CD14-positive monocyte (primary cell): ENCODE measurements at regions not wholly inside any gene's neighbourhood (a gene's known extent, or its start where the extent isn't known, plus 50 kb on each side); places are given as distances from the start of the nearest gene placed in this dataset.

Source experiments
- DNase-seq, 3 donors: peaks; one replicate each; pipeline ENCODE4 v3.0.0-alpha.2; 2011 to 2022
- H2AFZ ChIP-seq: 2 replicates; pipeline ENCODE4 v1.6.0; 2012; ENCODE audit warnings: mild to moderate bottlenecking, low read depth, low read length, inconsistent platforms; ENCODE audit not compliant: insufficient read depth, poor library complexity, severe bottlenecking
- H3K27ac ChIP-seq, 2 donors: 1 replicate in 1 of 2; 2 replicates in 1 of 2; pipeline ENCODE4 v1.5.1; 2012 to 2013; ENCODE audit warnings: low read length in 2 of 2, control low read depth in 1 of 2, inconsistent platforms in 1 of 2, low read depth in 1 of 2, mild to moderate bottlenecking in 1 of 2
- H3K27me3 ChIP-seq, 2 donors: one replicate each; pipeline versions ENCODE4 v1.6.0 to v1.6.1; 2011 to 2013; ENCODE audit warnings: low read length in 2 of 2; ENCODE audit not compliant: control insufficient read depth in 2 of 2, insufficient read depth in 2 of 2
- H3K36me3 ChIP-seq, 2 donors: replicated peaks in 1 of 2; 1 replicate in 1 of 2; 2 replicates in 1 of 2; pipeline versions ENCODE4 v1.5.1 to v1.6.1; 2012 to 2013; ENCODE audit warnings: low read length in 2 of 2, control low read depth in 1 of 2, inconsistent platforms in 1 of 2, mild to moderate bottlenecking in 1 of 2; ENCODE audit not compliant: insufficient read depth in 2 of 2, control insufficient read depth in 1 of 2
- H3K4me1 ChIP-seq, 2 donors: 1 replicate in 1 of 2; 2 replicates in 1 of 2; pipeline versions ENCODE4 v1.5.1 to v1.6.1; 2012 to 2013; ENCODE audit warnings: low read length in 2 of 2, control low read depth in 1 of 2, inconsistent platforms in 1 of 2, mild to moderate bottlenecking in 1 of 2, moderate library complexity in 1 of 2; ENCODE audit not compliant: insufficient read depth in 2 of 2, control insufficient read depth in 1 of 2
- H3K4me2 ChIP-seq: replicated peaks from 2 replicates; pipeline ENCODE3; 2012; ENCODE audit warnings: low read length, moderate library complexity, mild to moderate bottlenecking; ENCODE audit not compliant: poor library complexity, severe bottlenecking; ENCODE audit errors: extremely low read depth
- H3K4me3 ChIP-seq, 3 experiments: fragments of 200-600 bp in 1 of 3; sonication (generic) in 1 of 3; replicated peaks in 1 of 3; 1 replicate in 2 of 3; 2 replicates in 1 of 3; pipeline ENCODE4 v1.5.1; 2011 to 2013; ENCODE audit warnings: low read length in 3 of 3, mild to moderate bottlenecking in 3 of 3, control low read depth in 2 of 3, low read depth in 2 of 3, inconsistent platforms in 1 of 3, moderate library complexity in 1 of 3
- H3K79me2 ChIP-seq: 2 replicates; pipeline ENCODE4 v1.6.0; 2012; ENCODE audit warnings: mild to moderate bottlenecking, control low read depth, inconsistent platforms, low read length, moderate library complexity; ENCODE audit not compliant: insufficient read depth
- H3K9ac ChIP-seq: 2 replicates; pipeline ENCODE4 v1.6.0; 2017; ENCODE audit warnings: low read length, mild to moderate bottlenecking; ENCODE audit not compliant: insufficient read depth, poor library complexity, severe bottlenecking
- H3K9me3 ChIP-seq, 2 donors: replicated peaks in 1 of 2; 1 replicate in 1 of 2; 2 replicates in 1 of 2; pipeline versions ENCODE4 v1.5.1 to v1.6.1; 2012 to 2013; ENCODE audit warnings: low read length in 2 of 2, control low read depth in 1 of 2; ENCODE audit not compliant: control insufficient read depth in 1 of 2, insufficient read depth in 1 of 2
- H4K20me1 ChIP-seq: 2 replicates; pipeline ENCODE4 v1.6.0; 2012; ENCODE audit warnings: mild to moderate bottlenecking, low read length, control low read depth, moderate library complexity; ENCODE audit not compliant: insufficient read depth
- H3K27ac Mint-ChIP-seq, 7 donors: one replicate each; pipeline ENCODE4 v1.8.0; 2020; ENCODE audit warnings: mild to moderate bottlenecking in 7 of 7, mixed read lengths in 7 of 7, moderate library complexity in 6 of 7, inconsistent platforms in 2 of 7
- H3K27me3 Mint-ChIP-seq, 3 donors: one replicate each; pipeline ENCODE4 v1.8.0; 2021 to 2022; ENCODE audit warnings: low read depth in 3 of 3, mild to moderate bottlenecking in 3 of 3, mixed read lengths in 3 of 3, moderate library complexity in 3 of 3, inconsistent platforms in 1 of 3
- H3K36me3 Mint-ChIP-seq, 2 donors: one replicate each; pipeline ENCODE4 v1.8.0; 2020; ENCODE audit warnings: mixed read lengths in 2 of 2, inconsistent platforms in 1 of 2, mild to moderate bottlenecking in 1 of 2
- H3K4me1 Mint-ChIP-seq: one replicate; pipeline ENCODE4 v1.8.0; 2020; ENCODE audit warnings: mild to moderate bottlenecking, mixed read lengths
- H3K4me3 Mint-ChIP-seq, 2 donors: one replicate each; pipeline ENCODE4 v1.8.0; 2020; ENCODE audit warnings: mild to moderate bottlenecking in 2 of 2, mixed read lengths in 2 of 2, moderate library complexity in 1 of 2
- H3K9me3 Mint-ChIP-seq, 7 donors: one replicate each; pipeline ENCODE4 v1.8.0; 2020 to 2022; ENCODE audit warnings: mixed read lengths in 7 of 7, mild to moderate bottlenecking in 6 of 7, moderate library complexity in 6 of 7, inconsistent platforms in 2 of 7
- CTCF ChIP-seq: fragments of 200-600 bp; IDR thresholded peaks from one replicate; pipeline ENCODE4 v1.8.0; 2022; ENCODE audit warnings: antibody characterized with exemption, mild to moderate bottlenecking
- WGBS: methylation state at CpG from one replicate; pipeline ENCODE4 v1.1.5; 2013; ENCODE audit warnings: missing lambda C conversion rate; ENCODE audit not compliant: insufficient coverage; 5-methylcytosine and 5-hydroxymethylcytosine counted together
- intact Hi-C, 2 donors: fragments of 100-400 bp; cut with micrococcal nuclease; formaldehyde crosslinking; loops; one replicate each; pipeline versions ENCODE4 v1.15.0 to v1.15.1; 2023

GRCh38 chr12:65597527-65597926, 226.8 kb upstream of the HMGA2 start:
- no peaks in the 10 kb centered on the region for H3K36me3 Mint-ChIP-seq
- H3K4me3 ChIP-seq, result no peak overlapping the region

GRCh38 chr12:65598688-65599087, 225.6 kb upstream of the HMGA2 start:
- Mint-ChIP-seq H3K4me3 (no peak overlapping the region), H3K27me3 (peaks cover 3 to 15% (median 7%) of the 10 kb centered on the region in 3 donors), H3K9me3 (no peaks in the 10 kb centered on the region), H3K4me1 (peaks cover 6% of the 10 kb centered on the region), H3K36me3 (no peaks in the 10 kb centered on the region), H3K27ac (no peak overlapping the region)
- H3K9ac ChIP-seq, result no peak overlapping the region
- H3K9me3 ChIP-seq, result no peaks in the 10 kb centered on the region
- peaks cover 2 to 3% of the 10 kb centered on the region in 2 donors for H3K27me3 ChIP-seq
- no peak overlapping the region for H2AFZ ChIP-seq
- DNase-seq, result no peak
- H4K20me1 ChIP-seq, result no peaks in the 10 kb centered on the region
- no peak overlapping the region for H3K4me3 ChIP-seq
- WGBS, result no CpG with 5 or more reads among the region's 1 CpG
- H3K27ac ChIP-seq, result no peak overlapping the region
- H3K4me1 ChIP-seq, result peaks cover 0 to 2% of the 10 kb centered on the region in 2 donors
- intact Hi-C loops, result no loop called here
- no peaks in the 10 kb centered on the region for H3K79me2 ChIP-seq
- H3K36me3 ChIP-seq, result no peaks in the 10 kb centered on the region
- H3K4me2 ChIP-seq, result no peak overlapping the region
- TF ChIP-seq CTCF, result no peak

More at GRCh38 chr12:65597527-65597926, 226.8 kb upstream of the HMGA2 start:
- H3K4me3 Mint-ChIP-seq, result no peak overlapping the region
- Histone ChIP-seq H3K27ac (no peak overlapping the region), H3K79me2 (no peaks in the 10 kb centered on the region), H2AFZ (no peak overlapping the region), H3K4me2 (no peak overlapping the region), H3K9ac (no peak overlapping the region), H3K9me3 (no peaks in the 10 kb centered on the region), H3K27me3 (peaks cover 2 to 3% of the 10 kb centered on the region in 2 donors), H3K36me3 (no peaks in the 10 kb centered on the region), H4K20me1 (no peaks in the 10 kb centered on the region), H3K4me1 (peaks cover 0 to under 1% of the 10 kb centered on the region in 2 donors)
- H3K9me3 Mint-ChIP-seq, result no peaks in the 10 kb centered on the region
- no peak for DNase-seq
- H3K4me1 Mint-ChIP-seq, result peaks cover 2% of the 10 kb centered on the region
- H3K27ac Mint-ChIP-seq, result no peak overlapping the region
- intact Hi-C loops, result no loop called here
- no peak for TF ChIP-seq CTCF
- H3K27me3 Mint-ChIP-seq, result peaks cover 4 to 12% (median 7%) of the 10 kb centered on the region in 3 donors
